GM21515 (cell line): ENCODE measurements at regions not wholly inside any gene's neighbourhood (a gene's known extent, or its start where the extent isn't known, plus 50 kb on each side); places are given as distances from the start of the nearest gene placed in this dataset.
"Not testable (repeated sequence)": the region's sequence is repeated elsewhere in the genome, so short reads cannot be mapped to it uniquely, and the experiment has no call there.

Source experiments
- ATAC-seq: cut with Tn5 transposase; IDR thresholded peaks from one replicate; pipeline ENCODE4 v1.9.1; 2021; ENCODE audit not compliant: unreplicated experiment

- ATAC-seq = no peak
Observed at GRCh38 chr18:40249390-40250080, 1705.5 kb upstream of the PIK3C3 start.

- not testable (repeated sequence) for ATAC-seq
Observed at GRCh38 chr18:40245612-40246011, 1709.4 kb upstream of the PIK3C3 start.

GRCh38 chr18:40243607-40244006 lies 1711.4 kb upstream of the PIK3C3 start:
- ATAC-seq = no peak

- ATAC-seq = no peak
Observed at GRCh38 chr18:40235836-40236235, 1719.2 kb upstream of the PIK3C3 start.

- no peak for ATAC-seq
Observed at GRCh38 chr18:40235323-40235722, 1719.7 kb upstream of the PIK3C3 start.

- ATAC-seq = no peak
Observed at GRCh38 chr18:40233931-40234616, 1721.0 kb upstream of the PIK3C3 start.

GRCh38 chr18:40222776-40223175 lies 1732.3 kb upstream of the PIK3C3 start:
- no peak for ATAC-seq

GRCh38 chr18:40216856-40217255 lies 1738.2 kb upstream of the PIK3C3 start:
- ATAC-seq = no peak

- no peak for ATAC-seq
Observed at GRCh38 chr18:40215979-40216378, 1739.1 kb upstream of the PIK3C3 start.

- no peak for ATAC-seq
Observed at GRCh38 chr18:40210696-40211095, 1744.3 kb upstream of the PIK3C3 start.

GRCh38 chr18:40208958-40209357 lies 1746.1 kb upstream of the PIK3C3 start:
- no peak for ATAC-seq

- ATAC-seq = no peak
Observed at GRCh38 chr18:40197711-40198110, 1757.3 kb upstream of the PIK3C3 start.

GRCh38 chr18:40186677-40187076 lies 1768.4 kb upstream of the PIK3C3 start:
- ATAC-seq = no peak

- ATAC-seq = no peak
Observed at GRCh38 chr18:40179729-40180461, 1775.1 kb upstream of the PIK3C3 start.

- ATAC-seq = no peak
Observed at GRCh38 chr18:40168026-40168425, 1787.0 kb upstream of the PIK3C3 start.

GRCh38 chr18:40163254-40163653 lies 1791.8 kb upstream of the PIK3C3 start:
- ATAC-seq = no peak

GRCh38 chr18:40160361-40160760 lies 1794.7 kb upstream of the PIK3C3 start:
- ATAC-seq = no peak

GRCh38 chr18:40159141-40160017 lies 1795.7 kb upstream of the PIK3C3 start:
- ATAC-seq = no peak

GRCh38 chr18:40157120-40157519 lies 1797.9 kb upstream of the PIK3C3 start:
- no peak for ATAC-seq

GRCh38 chr18:40152859-40153258 lies 1802.2 kb upstream of the PIK3C3 start:
- ATAC-seq = no peak

- ATAC-seq = no peak
Observed at GRCh38 chr18:40148960-40149359, 1806.1 kb upstream of the PIK3C3 start.
